ENCODE measurements at regions not wholly inside any gene's neighbourhood (a gene's known extent, or its start where the extent isn't known, plus 50 kb on each side); places are given as distances from the start of the nearest gene placed in this dataset.

GRCh38 chr1:115545791-115546733 is 95.7 kb upstream of the VANGL1 start (continued):
- peak; percentile 65 for TF ChIP-seq MAX (IDR thresholded peaks at IDR 0.05; ENCODE audit: low read depth)
- TF ChIP-seq JUND (IDR thresholded peaks at IDR 0.05), result peak; percentile 95
- TF ChIP-seq TCF12 (IDR thresholded peaks at IDR 0.05), result peak; percentile 90
- TF ChIP-seq CHD2 (IDR thresholded peaks at IDR 0.05; ENCODE audit: low read length, partially characterized antibody), result no peak
- peak; percentile 82 for TF ChIP-seq ZBTB33 (IDR thresholded peaks at IDR 0.05; ENCODE audit: borderline replicate concordance, low read depth)
- TF ChIP-seq SMC3 (IDR thresholded peaks at IDR 0.05; ENCODE audit: low read depth, low read length), result peak; percentile 82
- TF ChIP-seq TEAD4 (IDR thresholded peaks at IDR 0.05; ENCODE audit: borderline replicate concordance, insufficient read depth), result peak; percentile 99
- no peak for TF ChIP-seq RCOR1 (IDR thresholded peaks at IDR 0.05; ENCODE audit: low read length)
- TF ChIP-seq FOXJ3 (CRISPR knock-in tag; IDR thresholded peaks at IDR 0.05), result no peak
- TF ChIP-seq PBX3 (IDR thresholded peaks at IDR 0.05), result peak; percentile 98

- Histone ChIP-seq H3K4me1 (ENCODE audit: control insufficient read depth in 1 of 2, insufficient read depth in 2 of 2, low read depth in 1 of 2, low read length in 1 of 2) (peaks cover 0 to 13% of the 10 kb centered on the region in 2 experiments; a peak in 3 of 4 replicates), H3K79me2 (ENCODE audit: insufficient read depth) (no peaks in the 10 kb centered on the region), H3K27me3 (ENCODE audit: insufficient read depth) (no peaks in the 10 kb centered on the region), H3K9me3 (no peaks in the 10 kb centered on the region), H3F3A (replicated peaks; ENCODE audit: insufficient read depth) (peaks cover 18% of the 10 kb centered on the region), H3K9ac (peak overlapping the region; percentile 62; the same call in 1 of the 2 replicates), H3K4me2 (peak overlapping the region; percentile 60), H3K27ac (ENCODE audit: low read depth in 2 of 2, low read length in 1 of 2) (peak overlapping the region; percentile 58 to 93; a peak in 3 of 4 replicates), H3K4me3 (ENCODE audit: low read depth in 2 of 2, low read length in 1 of 2) (no peak overlapping the region), H3K9me2 (no peaks in the 10 kb centered on the region), H2AFZ (ENCODE audit: low read depth) (peak overlapping the region; percentile 12; the same call in 1 of the 2 replicates), H4K20me1 (ENCODE audit: insufficient read depth) (no peaks in the 10 kb centered on the region), H3K36me3 (replicated peaks in 1 of 2; ENCODE audit: control insufficient read depth in 1 of 2, insufficient read depth in 2 of 2, low read length in 1 of 2) (no peaks in the 10 kb centered on the region)
- DNase-seq, result no peak
- ChIA-PET POLR2A (no interaction called here), CTCF (interaction anchor here (1.4 to 1.8 kb wide), 2 partner anchors 51 to 406 kb away, joined by 4 to 13 read pairs; no protein-coding TSS in a partner anchor)
- TF ChIP-seq IRF3 (IDR thresholded peaks at IDR 0.05; ENCODE audit: low read depth, low read length), result no peak
- 0 out of 2 replicates have a peak, but pooled peaks have one; percentile 15 for TF ChIP-seq PBX3 (IDR thresholded peaks at IDR 0.05)
- 77% methylated on average over 15 of the region's 15 CpGs for WGBS (ENCODE audit: low lambda C conversion rate)
Measured at GRCh38 chr1:115545096-115545720, 96.6 kb upstream of the VANGL1 start.
